GM21515 (cell line): ENCODE measurements at regions not wholly inside any gene's neighbourhood (a gene's known extent, or its start where the extent isn't known, plus 50 kb on each side); places are given as distances from the start of the nearest gene placed in this dataset.

Experiments
- ATAC-seq: cut with Tn5 transposase; IDR thresholded peaks from one replicate; pipeline ENCODE4 v1.9.1; 2021; ENCODE audit not compliant: unreplicated experiment

DNA sequence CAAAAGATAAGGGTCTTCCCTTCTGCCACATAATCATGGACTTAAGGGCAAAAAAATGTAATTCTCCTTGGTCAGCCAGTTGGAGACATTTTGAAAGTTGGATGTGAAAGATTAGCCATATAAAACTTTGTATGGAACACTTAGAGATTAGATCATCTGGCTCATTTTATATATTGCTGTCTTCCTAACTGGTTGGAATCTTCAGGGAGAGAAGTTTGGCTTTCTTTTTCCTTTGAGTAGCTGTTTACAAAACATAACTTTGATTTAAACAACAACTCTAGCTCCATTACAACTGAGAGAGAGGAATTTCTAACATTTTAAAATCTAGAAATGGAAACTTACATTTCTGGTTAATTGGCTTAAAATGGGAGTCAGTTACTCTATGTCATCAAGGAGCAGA is 132.7 kb downstream of the RDH14 start:
- no peak for ATAC-seq

DNA sequence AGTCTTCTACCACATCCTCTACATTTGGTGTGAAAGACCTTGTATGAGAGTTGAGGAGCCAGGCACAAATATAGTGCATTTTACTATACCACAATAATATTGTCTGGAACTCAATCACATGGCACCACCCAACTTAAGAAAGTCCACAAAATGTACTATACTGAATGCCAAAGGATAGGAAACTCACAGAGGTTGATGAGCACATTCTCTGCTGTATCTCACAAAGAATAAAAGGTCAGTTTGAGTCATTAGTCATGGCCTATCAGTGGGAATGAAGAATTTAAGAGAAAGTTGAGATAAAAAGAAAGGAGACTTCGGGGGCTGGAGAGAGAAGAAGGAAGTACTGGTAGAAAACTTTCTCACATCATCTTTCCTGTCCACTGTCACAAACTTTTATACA is 134.3 kb downstream of the RDH14 start:
- ATAC-seq, result no peak

DNA sequence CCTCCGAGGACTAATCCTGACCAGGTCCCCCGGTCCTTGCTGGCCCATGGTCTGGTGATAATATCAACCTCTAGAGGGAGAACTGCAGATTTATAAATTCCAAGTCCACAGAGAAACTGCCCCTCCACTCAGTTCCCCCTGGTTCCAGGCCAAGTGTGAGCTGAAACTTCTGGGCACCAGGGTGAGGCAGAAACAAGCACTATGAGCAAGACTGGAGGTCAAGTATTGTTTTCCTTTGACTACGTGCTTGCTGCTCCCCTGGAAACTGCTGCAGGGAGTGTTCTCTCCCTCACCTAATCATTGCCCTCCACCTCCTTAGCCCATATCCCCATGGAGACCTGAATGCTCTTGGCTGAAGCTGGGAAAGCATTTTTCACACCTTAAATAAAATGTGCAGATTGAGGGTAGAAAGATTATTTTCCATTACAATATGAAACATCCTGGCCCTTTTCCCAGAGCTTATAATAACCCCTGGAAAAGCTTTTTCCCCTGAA is 135.2 kb downstream of the RDH14 start:
- no peak for ATAC-seq

DNA sequence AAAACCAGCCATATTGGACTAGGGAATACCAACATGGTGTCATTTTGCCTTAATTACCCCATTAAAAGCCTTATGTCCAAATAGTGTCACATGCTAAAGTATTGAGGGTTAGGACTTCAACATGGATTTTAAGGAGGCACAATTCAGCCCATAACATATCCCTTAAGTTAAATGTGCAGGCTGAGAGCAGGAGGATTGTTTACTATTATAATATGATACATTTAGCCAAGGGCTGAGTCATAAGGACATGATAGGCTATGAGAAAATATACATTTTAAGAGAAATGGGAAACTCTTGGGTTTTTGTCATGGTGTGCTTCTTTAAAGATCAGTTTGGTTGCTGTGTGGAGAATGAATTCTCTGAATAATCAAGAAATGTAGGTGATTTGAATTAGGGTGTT is 136.8 kb downstream of the RDH14 start:
- ATAC-seq, result no peak

DNA sequence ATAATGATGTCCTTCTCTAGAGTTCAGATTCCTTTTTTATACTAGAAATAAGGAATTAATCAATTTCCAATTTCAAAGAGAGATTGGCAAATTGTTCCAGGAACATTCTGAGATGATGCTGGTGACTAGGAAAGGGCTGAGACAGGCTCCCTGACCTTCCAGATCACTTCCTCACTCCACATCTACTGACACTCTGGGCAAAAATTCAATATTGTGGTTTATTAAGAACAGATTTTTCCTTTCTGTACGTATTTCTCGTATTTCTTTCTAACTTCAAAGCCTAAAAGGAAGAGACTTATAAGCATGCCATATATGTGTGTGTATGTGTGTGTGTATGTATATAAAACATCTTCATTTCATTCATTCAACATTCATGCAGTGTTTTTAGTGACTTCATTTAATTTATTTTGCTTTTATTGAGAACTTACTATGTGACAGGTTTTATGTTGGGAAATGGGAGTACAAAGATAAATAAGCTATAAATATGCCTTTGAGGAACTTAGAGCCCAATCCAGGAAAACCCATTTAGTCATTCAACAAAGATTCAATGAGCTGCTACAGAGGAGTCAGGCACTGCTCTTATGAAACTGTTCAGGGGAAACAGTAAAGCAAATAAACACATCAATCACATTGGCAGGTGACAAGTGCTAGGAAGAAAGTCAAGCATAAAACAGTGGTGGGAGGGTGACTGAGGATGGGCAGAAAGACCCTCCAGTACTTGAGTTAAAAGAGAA is 137.9 kb downstream of the RDH14 start:
- ATAC-seq, result no peak

DNA sequence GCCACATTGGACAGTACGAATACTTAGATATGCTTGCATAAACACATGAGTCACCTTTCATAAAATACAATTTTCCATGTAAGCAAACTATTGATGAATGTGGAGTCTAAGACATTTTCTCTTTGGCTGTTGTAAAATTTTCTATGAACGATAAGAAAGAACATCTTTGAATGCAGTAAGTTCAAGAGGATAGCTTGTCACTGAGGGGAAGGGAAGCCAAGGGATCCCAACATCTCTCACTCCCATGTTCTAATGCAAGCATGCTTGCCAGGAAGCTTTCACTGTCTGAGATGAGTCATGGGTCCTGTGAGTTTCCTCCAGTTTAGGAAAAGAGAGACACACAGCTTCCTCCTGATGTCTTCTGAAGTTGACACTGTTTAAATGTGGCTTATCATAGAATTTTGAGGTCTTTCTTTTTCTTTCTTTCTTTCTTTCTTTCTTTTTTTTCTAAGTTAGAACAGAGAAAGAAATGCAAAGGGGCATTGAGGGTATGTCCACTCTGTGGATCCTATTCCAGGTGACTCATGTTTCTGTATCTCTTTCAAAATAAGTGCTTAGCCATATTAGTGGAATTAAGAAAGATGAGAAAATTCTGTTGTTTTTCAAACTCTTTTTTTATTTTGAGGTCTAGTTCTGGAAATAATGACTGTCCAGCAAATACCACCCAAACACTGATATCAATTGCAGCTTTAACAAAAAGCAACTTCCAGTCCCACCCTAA is 146.6 kb downstream of the RDH14 start:
- no peak for ATAC-seq

DNA sequence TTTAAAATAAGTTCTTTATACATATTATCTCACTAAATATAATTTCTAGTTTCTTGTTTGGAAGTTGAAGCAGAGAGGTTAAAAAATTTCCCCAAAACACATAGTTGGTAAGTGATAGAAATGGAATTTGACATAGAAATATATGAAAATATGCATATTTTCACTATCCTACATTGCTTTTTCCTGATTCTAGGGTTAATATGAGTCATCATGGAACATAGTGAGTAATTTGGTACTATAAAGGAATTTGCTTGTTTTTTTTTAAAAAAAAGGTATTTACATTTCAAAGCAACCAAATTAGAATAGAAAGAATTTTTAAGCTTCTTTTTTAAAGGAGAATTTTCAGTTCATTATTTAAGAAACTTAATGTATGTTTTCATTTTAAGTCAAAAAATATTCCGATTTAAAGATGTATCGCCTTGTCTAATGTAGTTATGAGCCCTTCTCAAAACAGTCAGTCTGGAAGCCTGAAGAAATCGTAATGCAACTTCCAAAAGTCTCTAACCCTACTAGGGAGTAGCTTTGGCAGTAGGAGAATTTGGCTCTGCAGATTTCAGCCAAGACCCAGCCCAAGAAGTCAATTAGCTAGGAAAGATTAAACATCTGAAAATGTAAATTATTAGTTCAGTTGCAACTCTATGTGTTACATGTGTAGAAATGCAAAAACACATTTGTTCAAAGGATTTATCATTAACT is 147.3 kb downstream of the RDH14 start:
- no peak for ATAC-seq

DNA sequence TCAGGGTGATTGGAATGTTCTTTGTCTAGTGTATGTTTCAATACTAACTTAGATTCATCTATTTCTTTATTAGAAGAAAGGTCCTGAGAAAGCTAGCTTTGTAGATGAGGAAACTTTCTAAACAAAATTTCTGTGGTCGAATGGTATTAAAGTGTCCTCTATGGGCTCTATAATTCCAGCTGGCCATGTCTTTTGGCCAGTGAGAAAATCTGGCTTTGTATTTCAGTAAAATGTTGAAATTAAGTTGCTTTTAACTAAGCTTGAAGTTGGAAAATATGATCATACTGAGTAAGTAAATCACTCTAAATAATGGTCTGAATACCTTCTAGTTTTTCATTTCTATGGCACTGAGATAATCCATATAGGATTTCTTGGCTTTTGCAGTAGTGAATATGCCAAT is 148.8 kb downstream of the RDH14 start:
- ATAC-seq, result no peak

DNA sequence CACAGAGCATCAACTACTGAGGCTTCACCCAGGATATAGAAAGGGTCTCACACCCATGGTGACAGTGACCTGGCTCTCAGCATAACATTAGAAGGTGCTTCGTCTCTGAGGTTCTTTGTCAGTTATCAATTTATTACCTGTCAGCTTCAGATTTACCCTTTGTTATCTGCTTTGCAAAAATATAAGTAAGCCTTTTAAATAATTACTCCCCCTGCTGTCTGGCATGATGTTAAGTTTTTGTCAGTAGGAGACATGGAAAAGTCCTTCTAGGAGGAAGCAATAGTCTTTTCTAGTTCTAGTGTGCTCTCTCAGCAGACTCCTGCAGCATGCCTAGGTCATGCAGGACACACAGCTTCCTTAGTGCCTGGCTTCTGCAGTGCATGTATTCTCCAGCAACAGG is 149.9 kb downstream of the RDH14 start:
- ATAC-seq, result no peak

DNA sequence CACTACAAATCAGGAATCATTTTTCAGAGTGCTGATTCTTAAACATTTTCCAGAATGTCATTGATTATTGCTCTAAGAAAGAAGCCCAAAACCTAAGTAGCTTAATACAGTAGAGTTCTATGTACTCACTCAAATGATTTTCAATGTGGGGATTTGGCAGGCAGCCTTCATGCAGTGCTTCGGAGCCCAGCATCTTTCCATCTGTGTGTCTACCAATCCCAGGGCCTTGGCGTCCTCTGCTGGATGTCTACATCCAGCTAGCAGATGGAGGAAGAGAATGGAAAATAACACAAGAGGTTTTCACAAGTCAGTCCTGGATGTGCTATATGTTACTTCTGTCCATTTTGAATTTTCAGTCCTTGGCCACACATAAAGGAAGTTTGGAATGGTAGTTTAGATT is 151.8 kb downstream of the RDH14 start:
- no peak for ATAC-seq

DNA sequence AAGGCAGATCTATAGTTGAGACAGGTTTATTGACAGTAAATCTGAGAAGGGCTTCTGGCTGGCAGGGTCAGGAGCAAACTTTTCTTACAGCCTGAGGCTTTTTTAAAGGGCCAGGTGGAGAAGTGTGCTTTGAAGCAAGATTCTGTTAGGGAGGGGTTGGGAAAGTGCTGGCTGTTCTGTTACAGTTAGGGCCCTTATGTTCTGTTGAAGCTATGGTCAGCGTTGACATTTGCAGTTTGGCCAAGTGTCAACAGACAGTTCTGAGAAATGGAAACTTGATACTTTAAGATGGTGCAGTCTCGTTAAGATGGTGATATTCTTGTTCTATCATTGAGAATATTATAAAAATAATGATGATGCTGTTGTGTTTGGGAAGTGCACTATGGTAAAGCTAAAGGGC is 154.2 kb downstream of the RDH14 start:
- no peak for ATAC-seq

DNA sequence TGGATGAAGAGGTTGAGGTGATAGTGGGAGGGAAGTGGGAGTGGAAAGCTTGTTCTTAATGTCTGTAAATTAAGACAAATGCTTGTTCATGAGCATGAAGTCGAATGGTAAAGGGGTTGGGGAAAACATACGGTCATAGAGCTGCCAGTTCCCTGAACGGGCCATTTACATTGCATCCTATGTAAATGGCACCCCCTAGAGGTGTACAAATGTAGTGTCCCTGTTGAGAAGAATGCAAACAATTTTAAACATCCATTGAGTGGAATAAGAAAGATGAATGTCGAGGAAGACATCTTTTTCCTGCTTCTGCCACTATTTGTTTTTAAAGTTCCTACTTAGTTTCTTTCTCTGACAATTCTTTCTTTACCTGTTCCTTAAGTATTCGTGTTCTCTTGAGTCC is 155.7 kb downstream of the RDH14 start:
- no peak for ATAC-seq

DNA sequence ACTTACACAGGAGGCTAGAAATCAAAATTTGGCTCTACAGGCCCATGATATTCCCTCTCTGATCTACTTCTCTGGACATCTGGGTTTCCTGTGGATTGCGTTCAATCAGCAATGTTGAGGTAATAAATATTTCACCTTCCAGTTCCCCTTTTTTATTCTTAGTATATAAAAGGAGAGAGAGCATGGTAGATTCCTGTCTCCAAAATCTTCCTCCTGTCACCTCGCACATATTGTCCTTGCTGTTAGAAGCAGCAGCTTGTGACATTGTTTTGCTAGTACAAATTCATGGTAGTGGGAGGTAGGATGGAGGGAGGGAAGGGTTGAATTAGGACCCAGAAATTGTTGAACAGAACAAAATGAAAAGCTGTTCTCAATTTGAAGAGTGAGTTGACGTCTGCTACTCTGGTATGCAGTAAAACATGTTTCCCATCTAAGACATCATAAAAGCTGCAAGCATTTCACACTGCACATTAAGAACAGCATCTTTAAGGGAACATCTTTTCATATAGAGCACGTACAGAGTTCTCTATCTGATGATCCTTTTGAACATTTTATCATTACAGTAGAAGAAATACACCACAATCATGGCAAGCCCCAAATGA is 156.4 kb downstream of the RDH14 start:
- no peak for ATAC-seq

DNA sequence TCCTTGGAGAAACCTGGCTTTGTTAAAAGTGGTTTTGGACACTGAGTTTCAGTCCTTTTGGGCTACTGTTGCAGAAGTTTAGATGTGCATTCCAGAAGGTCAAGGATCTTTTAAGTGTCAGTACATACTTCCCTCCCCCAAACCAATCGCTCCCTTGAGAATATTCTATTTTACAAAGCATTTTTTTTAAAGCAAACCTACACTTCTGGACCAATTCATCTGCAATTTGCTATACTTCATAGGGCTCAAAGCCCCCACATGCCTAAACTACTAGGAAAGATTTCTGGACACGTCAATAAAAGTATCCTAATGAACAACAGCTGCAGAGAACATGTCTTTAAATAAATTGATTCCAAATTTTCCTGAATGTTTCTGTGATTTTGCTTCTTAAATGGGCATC is 157.6 kb downstream of the RDH14 start:
- no peak for ATAC-seq

DNA sequence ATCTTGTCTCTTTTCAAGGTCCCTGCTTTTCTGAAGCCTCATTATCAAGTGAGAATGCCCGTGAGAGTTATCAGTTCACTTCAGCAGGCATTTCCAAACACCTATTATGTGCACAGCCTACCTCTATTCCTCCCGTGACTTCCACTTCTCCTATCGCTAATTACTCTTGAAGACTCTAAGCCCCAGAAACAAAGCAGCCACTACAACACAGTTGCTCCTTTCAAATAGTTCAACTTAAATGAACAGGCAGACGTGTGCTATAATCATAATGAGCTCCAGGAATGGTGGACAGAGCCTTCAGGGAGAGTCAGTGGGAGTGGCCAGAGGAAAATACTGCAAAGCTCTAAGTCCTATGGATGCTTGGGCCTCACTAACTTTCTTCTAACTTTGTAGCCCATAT is 159.0 kb downstream of the RDH14 start:
- ATAC-seq, result no peak

DNA sequence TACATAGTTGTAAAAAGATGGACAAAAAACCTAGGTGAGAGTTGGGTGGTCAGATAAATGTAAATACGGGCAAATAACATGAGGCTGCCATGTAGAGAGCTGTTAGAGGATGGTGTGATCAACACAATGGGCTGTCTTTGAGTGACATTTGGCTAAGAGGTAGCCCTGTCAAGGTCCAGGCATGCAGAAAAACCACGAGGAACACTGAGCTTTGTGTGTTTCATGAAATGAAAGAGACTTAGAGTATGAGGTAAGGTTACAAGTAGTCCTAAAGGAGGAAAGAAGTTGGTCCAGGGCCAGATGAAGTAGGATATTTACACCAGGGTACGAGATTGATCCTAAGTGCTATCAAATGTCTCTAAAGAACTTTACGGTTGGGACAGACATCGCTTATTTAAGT is 160.9 kb downstream of the RDH14 start:
- no peak for ATAC-seq

DNA sequence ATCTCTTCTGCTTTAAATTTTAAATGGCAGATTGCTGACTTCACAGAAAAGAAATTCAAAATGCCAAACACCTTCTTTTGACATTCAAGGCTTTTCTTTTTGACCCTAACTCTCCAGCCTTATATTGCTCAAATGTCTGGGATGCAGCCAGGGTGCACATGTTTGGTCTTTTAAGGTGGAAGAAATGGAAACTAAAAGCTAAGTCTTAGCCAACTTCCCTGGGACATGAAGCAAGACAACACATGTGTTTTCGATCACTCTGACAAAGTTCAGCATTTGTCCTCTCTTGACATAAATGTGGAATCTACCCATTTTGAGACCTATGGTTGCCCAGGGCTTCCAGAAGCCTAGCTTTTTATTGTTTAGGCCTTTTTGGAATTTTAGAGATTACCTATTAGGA is 161.6 kb downstream of the RDH14 start:
- ATAC-seq, result no peak

DNA sequence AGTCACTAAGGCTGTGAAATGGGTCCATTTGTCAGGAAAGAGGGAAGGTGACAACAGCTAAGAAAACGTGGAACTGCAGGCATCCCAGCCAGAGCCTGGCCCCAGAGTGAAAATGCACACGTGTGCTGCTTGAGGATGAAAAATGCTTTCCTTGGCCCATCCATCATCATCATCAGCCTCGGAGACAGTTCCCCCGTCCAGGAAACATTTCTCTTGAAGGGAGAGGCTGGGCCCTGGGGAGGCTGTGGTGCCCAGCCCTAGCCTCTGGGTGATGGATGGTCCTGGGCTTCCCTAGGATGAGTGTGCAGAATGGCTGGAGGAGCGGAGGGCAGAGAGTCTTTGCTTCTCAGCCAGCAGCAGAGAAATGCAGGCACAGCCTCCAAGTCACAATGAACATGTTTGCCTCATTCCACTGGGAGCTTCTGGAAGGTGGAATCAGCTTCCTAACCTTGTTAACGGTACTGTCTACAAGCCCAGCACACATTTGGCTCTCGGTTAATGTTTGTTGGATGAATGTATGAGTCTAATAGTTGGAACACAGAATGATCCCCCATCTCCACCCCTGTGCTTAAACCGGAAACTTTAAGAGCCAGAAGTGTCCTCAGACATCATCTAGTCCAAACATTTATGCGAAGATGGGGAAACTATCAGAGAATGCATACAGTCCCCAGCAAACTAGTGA is 164.0 kb downstream of the RDH14 start:
- ATAC-seq, result no peak

DNA sequence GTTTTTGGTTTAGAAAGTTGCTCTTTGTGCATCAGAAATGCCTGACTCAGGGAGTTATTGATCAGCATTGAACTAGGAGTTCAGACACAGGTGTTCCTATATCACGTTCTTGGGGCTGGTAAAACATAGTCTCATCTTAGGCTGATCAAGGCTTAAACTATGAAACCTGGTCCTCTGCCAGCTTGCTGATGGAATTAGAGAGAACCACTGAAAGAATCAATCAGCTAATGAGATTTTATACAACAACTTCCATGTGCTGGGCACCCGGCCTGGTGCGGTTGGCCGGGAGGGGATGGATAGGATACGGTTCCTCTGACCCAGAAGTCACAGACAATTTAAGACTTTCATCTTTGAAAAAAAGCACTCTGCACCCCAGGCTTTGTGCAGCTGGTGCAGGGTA is 164.9 kb downstream of the RDH14 start:
- no peak for ATAC-seq

DNA sequence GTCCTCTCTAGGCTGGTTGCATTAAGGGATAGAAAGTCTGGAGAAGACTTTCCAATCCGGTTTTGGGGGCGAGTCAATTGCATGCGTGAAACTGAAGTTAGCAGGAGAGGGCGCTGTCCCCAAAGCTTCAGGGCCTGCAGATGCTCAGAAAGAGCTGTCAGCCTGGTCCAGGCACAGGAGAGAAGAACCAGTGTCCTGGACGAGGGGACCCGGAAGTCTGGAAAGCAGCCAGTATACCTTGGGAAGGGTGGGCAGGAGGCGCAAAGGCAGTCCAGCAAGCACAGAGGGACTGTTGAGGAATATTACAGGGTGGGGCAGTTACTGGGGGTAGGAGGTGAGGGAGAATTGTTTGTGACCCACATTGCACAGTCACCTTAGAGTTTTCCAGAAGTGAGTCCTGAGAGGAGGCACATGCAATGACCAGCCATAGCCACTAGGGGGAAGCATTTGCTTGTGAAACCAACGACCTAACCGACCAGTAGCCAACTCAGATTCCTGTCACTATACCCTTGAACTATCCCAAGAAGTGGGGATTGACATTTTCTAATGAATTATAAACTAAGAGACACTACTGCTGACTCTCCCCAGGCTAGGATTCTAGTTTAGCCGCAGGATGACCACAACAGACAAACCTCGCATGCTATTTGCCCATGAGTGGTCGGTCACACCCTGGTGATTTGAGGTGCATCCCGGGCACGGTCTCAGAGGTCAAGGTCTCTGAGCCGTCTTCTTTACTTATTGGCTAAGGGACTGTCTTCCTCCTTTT is 172.8 kb downstream of the RDH14 start:
- ATAC-seq, result peak; percentile 94
